SH-SY5Y (cell line): ENCODE measurements at regions not wholly inside any gene's neighbourhood (a gene's known extent, or its start where the extent isn't known, plus 50 kb on each side); places are given as distances from the start of the nearest gene placed in this dataset.

Experiments used
- GATA2 ChIP-seq: IDR thresholded peaks from 2 replicates; pipeline ENCODE4 v1.6.1; 2011; ENCODE audit warnings: mild to moderate bottlenecking, low read depth, low read length
- GATA3 ChIP-seq: IDR thresholded peaks from 2 replicates; pipeline ENCODE4 v1.6.1; 2011; ENCODE audit warnings: low read depth, mild to moderate bottlenecking, low read length, moderate library complexity

DNA sequence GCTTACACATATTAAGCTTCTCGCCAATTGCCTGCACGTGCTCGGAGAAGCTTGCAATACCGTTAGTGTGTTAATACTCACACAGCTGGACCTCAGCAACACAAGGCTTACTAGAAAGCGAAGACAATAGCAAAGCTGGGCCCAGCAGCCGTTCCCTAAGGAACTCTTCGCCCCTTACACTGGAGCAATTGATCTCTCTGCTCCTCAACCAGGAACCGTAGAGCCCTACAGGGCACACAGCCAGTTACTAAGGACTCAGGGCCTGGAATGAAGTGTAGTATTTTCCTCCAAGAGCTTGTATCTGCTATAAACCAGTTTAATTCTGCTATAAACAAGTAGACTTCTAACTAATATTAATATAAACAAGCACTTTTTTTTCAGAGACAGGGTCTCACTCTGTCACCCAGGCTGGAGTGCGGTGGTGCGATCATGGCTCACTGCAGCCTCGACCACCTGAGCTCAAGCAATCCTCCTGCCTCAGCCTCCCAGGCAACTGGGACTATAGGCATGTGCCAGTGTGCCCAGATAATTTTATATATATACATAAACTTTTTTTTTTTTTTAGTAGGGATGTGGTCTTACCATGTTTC, 67.0 kb upstream of the SIMC1 start:
- TF ChIP-seq GATA3 (no peak), GATA2 (no peak)
